ENCODE measurements at regions not wholly inside any gene's neighbourhood (a gene's known extent, or its start where the extent isn't known, plus 50 kb on each side); places are given as distances from the start of the nearest gene placed in this dataset.
"Not testable (repeated sequence)": the region's sequence is repeated elsewhere in the genome, so short reads cannot be mapped to it uniquely, and the experiment has no call there.

DNA sequence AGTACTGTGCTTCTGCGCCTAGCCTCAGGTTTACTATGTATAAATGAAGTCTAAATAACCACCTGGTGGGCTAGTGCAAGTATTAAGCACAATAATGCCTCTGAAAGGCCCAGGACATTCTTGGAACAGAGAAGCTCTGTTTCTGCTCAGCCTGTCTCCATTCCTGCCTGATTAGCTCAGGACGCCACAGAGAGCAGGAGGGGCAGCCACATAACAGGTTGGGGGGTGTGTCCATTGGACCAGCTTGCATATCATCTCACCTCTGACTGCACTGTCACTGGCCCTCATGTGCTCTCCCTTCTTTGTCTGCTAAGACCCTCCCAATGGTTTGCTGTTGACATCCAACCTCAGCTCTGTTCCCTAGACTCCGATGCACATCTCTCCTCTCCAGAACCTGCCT lies 52.8 kb upstream of the IKZF1 start:
- no peak overlapping the region for H3K4me3 Mint-ChIP-seq
- H3K9me3 Mint-ChIP-seq: peaks cover under 1% of the 10 kb centered on the region
- no peak for DNase-seq
- ChIA-PET POLR2A (no interaction called here), CTCF (interaction anchor here (1.0 to 1.1 kb wide), 2 partner anchors 22 to 30 kb away, joined by 3 read pairs; no protein-coding TSS in a partner anchor)
- H3K27ac Mint-ChIP-seq: no peak overlapping the region
- peaks cover 4% of the 10 kb centered on the region for H3K36me3 Mint-ChIP-seq
- H3K4me1 Mint-ChIP-seq (ENCODE audit: low read depth): peaks cover 21% of the 10 kb centered on the region
- no peaks in the 10 kb centered on the region for H3K27me3 Mint-ChIP-seq
- intact Hi-C loops (cut with micrococcal nuclease): no loop called here

DNA sequence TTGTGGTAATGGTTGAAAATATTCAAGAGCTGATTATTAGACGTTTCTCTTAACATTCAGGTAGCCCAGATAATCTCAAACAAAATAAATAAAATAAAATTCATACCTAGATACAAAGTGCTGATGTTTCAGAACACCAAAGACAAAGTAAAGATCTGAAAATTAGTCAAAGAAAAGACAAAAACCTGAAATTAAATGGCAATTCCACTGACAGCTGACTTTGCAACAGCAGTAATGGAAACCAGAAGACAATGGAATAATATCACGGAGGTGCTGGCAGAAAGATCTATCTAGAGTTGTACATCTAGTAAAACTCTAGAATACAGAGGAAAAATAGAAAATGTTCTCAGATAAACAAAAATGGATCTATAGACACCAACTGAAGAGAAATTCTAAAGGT lies 58.0 kb upstream of the IKZF1 start:
- intact Hi-C loops (cut with micrococcal nuclease): loop anchor here (2.0 kb wide), 1 partner anchor 20 kb away; no protein-coding TSS in a partner anchor
- H3K27me3 Mint-ChIP-seq: no peaks in the 10 kb centered on the region
- H3K27ac Mint-ChIP-seq: no peak overlapping the region
- H3K4me3 Mint-ChIP-seq: no peak overlapping the region
- no peak for DNase-seq
- peaks cover 19% of the 10 kb centered on the region for H3K9me3 Mint-ChIP-seq
- peaks cover 9% of the 10 kb centered on the region for H3K36me3 Mint-ChIP-seq
- POLR2A ChIA-PET: no interaction called here
- CTCF ChIA-PET: interaction anchor here (0.6 to 1.1 kb wide), 2 partner anchors 17 to 257 kb away, joined by 3 read pairs; no protein-coding TSS in a partner anchor
- peaks cover 10% of the 10 kb centered on the region for H3K4me1 Mint-ChIP-seq (ENCODE audit: low read depth)

DNA sequence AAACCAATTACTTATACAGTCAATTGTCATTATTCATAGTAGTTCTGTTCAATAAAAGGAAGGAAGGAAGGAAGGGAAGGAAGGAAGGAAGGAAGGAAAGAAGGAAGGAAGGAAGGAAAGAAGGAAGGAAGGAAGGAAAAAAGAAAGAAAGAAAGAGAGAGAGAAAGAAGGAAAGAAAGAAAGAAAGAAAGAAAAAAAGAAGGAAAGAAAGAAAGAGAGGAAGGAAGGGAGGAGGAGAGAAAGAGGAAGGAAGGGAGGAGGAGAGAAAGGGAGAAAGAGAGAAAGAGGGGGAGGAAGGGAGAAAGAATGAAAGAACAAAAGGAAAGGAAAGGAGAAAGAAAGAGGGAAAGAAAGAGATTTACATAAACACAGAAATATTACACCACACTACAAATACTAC lies 62.4 kb upstream of the IKZF1 start:
- H3K4me3 Mint-ChIP-seq; intact Hi-C loops (cut with micrococcal nuclease); POLR2A ChIA-PET; DNase-seq; H3K27me3 Mint-ChIP-seq; H3K27ac Mint-ChIP-seq: not testable (repeated sequence)
- Mint-ChIP-seq H3K36me3 (peaks cover 13% of the 10 kb centered on the region), H3K9me3 (peaks cover 30% of the 10 kb centered on the region), H3K4me1 (ENCODE audit: low read depth) (peaks cover 17% of the 10 kb centered on the region)
- CTCF ChIA-PET: interaction anchor here (1.1 kb wide), 1 partner anchor 12 kb away, joined by 3 read pairs; no protein-coding TSS in a partner anchor

DNA sequence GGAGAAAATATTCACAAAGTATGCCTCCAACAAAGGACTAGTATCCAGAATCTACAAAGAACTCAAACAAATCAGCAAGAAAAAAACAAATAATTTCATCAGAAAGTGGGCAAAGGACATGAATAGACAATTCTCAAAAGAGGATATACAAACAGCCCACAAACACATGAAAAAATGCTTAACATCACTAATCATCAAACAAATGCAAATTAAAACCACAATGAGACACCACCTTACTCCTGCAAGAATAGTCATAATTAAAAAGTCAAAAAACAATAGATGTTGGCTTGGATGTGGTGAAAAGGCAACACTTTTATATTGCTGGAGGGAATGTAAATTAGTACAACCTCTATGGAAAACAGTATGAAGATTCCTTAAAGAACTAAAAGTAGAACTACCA lies 63.8 kb upstream of the IKZF1 start:
- DNase-seq; H3K27me3 Mint-ChIP-seq; intact Hi-C loops (cut with micrococcal nuclease); POLR2A ChIA-PET: not testable (repeated sequence)
- Mint-ChIP-seq H3K4me3 (peak overlapping the region; percentile 6), H3K36me3 (peaks cover 11% of the 10 kb centered on the region), H3K9me3 (peaks cover 20% of the 10 kb centered on the region), H3K4me1 (ENCODE audit: low read depth) (peaks cover 24% of the 10 kb centered on the region), H3K27ac (peak overlapping the region; percentile 49)
- CTCF ChIA-PET: interaction anchor here (1.5 kb wide), 1 partner anchor 54 kb away, joined by 3 read pairs; no protein-coding TSS in a partner anchor

DNA sequence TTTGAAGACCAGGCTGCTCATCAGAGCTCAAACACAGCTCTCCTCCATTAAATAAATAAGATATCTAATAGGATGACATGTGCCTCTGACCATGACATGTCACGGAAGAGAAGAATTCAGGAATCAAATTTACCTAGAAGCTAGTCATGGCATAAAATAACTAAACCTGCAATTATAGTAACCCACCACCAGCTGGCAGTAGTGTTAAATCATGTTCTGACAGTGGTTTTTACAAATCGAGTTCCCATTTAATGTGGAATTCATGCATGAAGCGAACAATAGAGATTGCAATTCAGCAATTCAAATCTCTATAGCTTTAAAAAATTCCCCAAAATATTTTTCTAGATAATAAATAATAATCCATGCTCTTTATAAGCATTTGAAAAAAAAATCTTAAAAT lies 74.6 kb upstream of the IKZF1 start:
- intact Hi-C loops (cut with micrococcal nuclease): no loop called here
- H3K4me1 Mint-ChIP-seq (ENCODE audit: low read depth): peaks cover 36% of the 10 kb centered on the region
- DNase-seq: no peak
- ChIA-PET POLR2A (interaction anchor here (1.0 kb wide), 1 partner anchor 31 kb away, joined by 3 read pairs; no protein-coding TSS in a partner anchor), CTCF (interaction anchor here (0.7 to 5.7 kb wide), 22 partner anchors 8 to 306 kb away, joined by 3 to 42 read pairs (median 5); no protein-coding TSS in a partner anchor)
- peaks cover 25% of the 10 kb centered on the region for H3K9me3 Mint-ChIP-seq
- H3K4me3 Mint-ChIP-seq: no peak overlapping the region
- peaks cover 11% of the 10 kb centered on the region for H3K36me3 Mint-ChIP-seq
- H3K27ac Mint-ChIP-seq: no peak overlapping the region
- no peaks in the 10 kb centered on the region for H3K27me3 Mint-ChIP-seq

DNA sequence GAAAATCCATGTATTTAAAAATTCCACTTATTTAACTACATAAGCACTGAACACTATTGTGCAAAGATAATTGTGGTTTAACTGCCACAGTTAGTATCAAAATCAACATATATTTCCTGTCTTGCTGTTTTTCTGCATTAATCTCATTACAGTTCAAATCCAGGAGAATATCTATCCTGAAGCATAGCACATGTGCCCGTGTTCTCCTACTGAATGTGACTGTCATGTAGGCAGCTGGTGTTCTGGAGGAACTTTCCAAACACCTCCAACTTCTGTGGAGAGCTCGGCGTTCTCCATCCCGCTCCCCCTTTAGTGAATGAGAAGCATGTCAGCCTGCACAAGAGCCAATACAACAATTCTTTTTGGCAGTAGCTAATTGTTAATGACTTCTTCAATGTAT lies 76.4 kb upstream of the IKZF1 start:
- ChIA-PET POLR2A (interaction anchor here (0.6 to 2.3 kb wide), 9 partner anchors 18 to 133 kb away, joined by 3 to 9 read pairs (median 4); no protein-coding TSS in a partner anchor), CTCF (interaction anchor here (0.8 to 5.7 kb wide), 13 partner anchors 18 to 140 kb away, joined by 3 to 42 read pairs (median 5); no protein-coding TSS in a partner anchor)
- DNase-seq: no peak
- Mint-ChIP-seq H3K27ac (peak overlapping the region; percentile 81), H3K4me3 (peak overlapping the region; percentile 65), H3K27me3 (no peaks in the 10 kb centered on the region), H3K9me3 (peaks cover 30% of the 10 kb centered on the region), H3K4me1 (ENCODE audit: low read depth) (peaks cover 36% of the 10 kb centered on the region), H3K36me3 (peaks cover 16% of the 10 kb centered on the region)
- intact Hi-C loops (cut with micrococcal nuclease): loop anchor here (1.0 kb wide), 1 partner anchor 33 kb away; no protein-coding TSS in a partner anchor

- Mint-ChIP-seq H3K4me1 (ENCODE audit: low read depth) (peaks cover 36% of the 10 kb centered on the region), H3K4me3 (peak overlapping the region; percentile 65), H3K27me3 (no peaks in the 10 kb centered on the region), H3K36me3 (peaks cover 18% of the 10 kb centered on the region), H3K9me3 (peaks cover 30% of the 10 kb centered on the region), H3K27ac (peak overlapping the region; percentile 81)
- intact Hi-C loops (cut with micrococcal nuclease): loop anchor here (1.0 to 2.0 kb wide), 2 partner anchors 19 to 34 kb away; no protein-coding TSS in a partner anchor
- ChIA-PET CTCF (interaction anchor here (0.7 to 5.7 kb wide), 14 partner anchors 17 to 188 kb away, joined by 3 to 42 read pairs (median 5); no protein-coding TSS in a partner anchor), POLR2A (interaction anchor here (0.6 to 2.3 kb wide), 10 partner anchors 17 to 158 kb away, joined by 3 to 9 read pairs (median 4); no protein-coding TSS in a partner anchor)
- no peak for DNase-seq
These were observed 76.8 kb upstream of the IKZF1 start for GRCh38 chr7:50227726-50228125.

GRCh38 chr7:50226669-50227068 lies 77.8 kb upstream of the IKZF1 start:
- intact Hi-C loops (cut with micrococcal nuclease): loop anchor here (1.0 to 2.0 kb wide), 3 partner anchors 16 to 39 kb away; no protein-coding TSS in a partner anchor
- Mint-ChIP-seq H3K4me3 (peak overlapping the region; percentile 42), H3K27ac (peak overlapping the region; percentile 68), H3K27me3 (no peaks in the 10 kb centered on the region), H3K9me3 (peaks cover 34% of the 10 kb centered on the region), H3K36me3 (peaks cover 20% of the 10 kb centered on the region), H3K4me1 (ENCODE audit: low read depth) (peaks cover 36% of the 10 kb centered on the region)
- DNase-seq: peak; percentile 75
- POLR2A ChIA-PET: interaction anchor here (1.0 to 2.3 kb wide), 7 partner anchors 16 to 134 kb away, joined by 3 to 9 read pairs (median 4); no protein-coding TSS in a partner anchor
- CTCF ChIA-PET: interaction anchor here (0.7 to 5.7 kb wide), 18 partner anchors 10 to 191 kb away, joined by 3 to 42 read pairs (median 5); no protein-coding TSS in a partner anchor

- peaks cover 23% of the 10 kb centered on the region for H3K36me3 Mint-ChIP-seq
- peaks cover 36% of the 10 kb centered on the region for H3K9me3 Mint-ChIP-seq
- ChIA-PET POLR2A (interaction anchor here (1.0 to 2.3 kb wide), 6 partner anchors 15 to 83 kb away, joined by 3 to 9 read pairs (median 6); no protein-coding TSS in a partner anchor), CTCF (interaction anchor here (0.7 to 5.7 kb wide), 14 partner anchors 10 to 192 kb away, joined by 3 to 42 read pairs (median 4); no protein-coding TSS in a partner anchor)
- peak overlapping the region; percentile 42 for H3K4me3 Mint-ChIP-seq
- DNase-seq: no peak
- no peaks in the 10 kb centered on the region for H3K27me3 Mint-ChIP-seq
- intact Hi-C loops (cut with micrococcal nuclease): loop anchor here (1.0 to 2.0 kb wide), 3 partner anchors 16 to 39 kb away; no protein-coding TSS in a partner anchor
- H3K27ac Mint-ChIP-seq: peak overlapping the region; percentile 68
- peaks cover 36% of the 10 kb centered on the region for H3K4me1 Mint-ChIP-seq (ENCODE audit: low read depth)
These were observed 78.4 kb upstream of the IKZF1 start for GRCh38 chr7:50226145-50226544.

DNA sequence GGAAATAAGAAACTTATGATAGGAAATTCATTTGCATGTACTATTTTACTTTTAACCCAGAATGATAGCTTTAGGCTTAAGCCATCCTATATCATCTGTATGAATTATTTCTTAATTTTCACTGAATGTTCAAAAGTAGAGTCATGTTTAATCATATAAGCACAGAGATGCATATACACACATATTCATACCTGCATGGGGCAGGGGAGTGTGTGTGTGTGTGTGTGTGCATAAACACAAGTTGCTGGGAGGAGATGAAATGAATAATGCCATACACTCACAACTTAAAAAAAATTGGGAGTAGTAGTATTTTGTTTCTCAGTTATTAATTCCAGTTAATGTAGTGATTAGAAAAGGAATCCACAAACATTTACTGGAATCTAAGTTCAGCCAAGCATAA lies 83.1 kb upstream of the IKZF1 start:
- no peak for DNase-seq
- Mint-ChIP-seq H3K4me3 (no peak overlapping the region), H3K36me3 (peaks cover 19% of the 10 kb centered on the region), H3K9me3 (peaks cover 31% of the 10 kb centered on the region), H3K27me3 (no peaks in the 10 kb centered on the region), H3K4me1 (ENCODE audit: low read depth) (peaks cover 27% of the 10 kb centered on the region), H3K27ac (no peak overlapping the region)
- intact Hi-C loops (cut with micrococcal nuclease): no loop called here
- ChIA-PET POLR2A (no interaction called here), CTCF (interaction anchor here (1.0 to 1.6 kb wide), 4 partner anchors 8 to 197 kb away, joined by 3 to 5 read pairs (median 4); no protein-coding TSS in a partner anchor)

DNA sequence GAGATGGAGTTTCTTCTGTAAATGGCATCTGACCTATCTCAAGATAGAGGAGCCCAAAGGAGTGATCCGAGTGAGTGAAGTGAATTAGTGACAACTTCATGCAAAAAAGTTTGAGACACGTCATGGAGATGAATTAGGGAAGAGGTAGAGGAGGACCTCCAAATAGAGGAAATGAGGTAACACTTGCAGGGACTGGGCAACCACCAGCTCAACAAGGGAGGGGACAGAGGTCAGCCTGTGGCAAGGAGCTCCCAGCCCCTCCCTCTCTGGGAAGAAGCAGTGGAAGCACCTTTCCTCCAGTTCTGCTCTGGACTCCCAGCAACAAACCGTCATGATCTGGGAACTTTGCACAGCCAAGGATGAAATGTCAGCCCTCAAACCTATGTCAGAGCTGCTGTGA lies 83.5 kb upstream of the IKZF1 start:
- Mint-ChIP-seq H3K36me3 (peaks cover 19% of the 10 kb centered on the region), H3K27me3 (no peaks in the 10 kb centered on the region), H3K4me3 (no peak overlapping the region), H3K27ac (no peak overlapping the region), H3K9me3 (peaks cover 31% of the 10 kb centered on the region), H3K4me1 (ENCODE audit: low read depth) (peaks cover 27% of the 10 kb centered on the region)
- CTCF ChIA-PET: interaction anchor here (1.0 to 1.6 kb wide), 4 partner anchors 9 to 198 kb away, joined by 3 to 5 read pairs (median 4); no protein-coding TSS in a partner anchor
- DNase-seq: no peak
- POLR2A ChIA-PET: no interaction called here
- intact Hi-C loops (cut with micrococcal nuclease): no loop called here

DNA sequence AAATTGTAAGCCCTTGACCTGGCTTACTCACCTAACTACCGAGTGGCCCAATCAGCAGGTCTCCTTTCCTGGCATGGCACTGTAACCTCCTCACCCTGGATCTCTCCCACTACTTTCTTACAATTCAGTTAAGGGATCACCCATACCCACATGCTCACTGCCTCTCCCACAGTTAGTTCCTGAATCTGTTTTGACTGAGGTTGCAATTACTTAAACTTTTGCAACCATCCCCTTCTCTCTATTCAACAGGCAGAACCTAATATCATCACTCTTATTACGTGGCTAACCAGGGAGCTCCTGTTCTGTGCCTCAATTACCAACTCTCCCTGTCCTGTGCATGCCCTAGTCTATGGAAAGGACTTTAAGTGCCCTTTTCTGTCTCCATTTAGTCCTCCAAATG lies 84.2 kb upstream of the IKZF1 start:
- Mint-ChIP-seq H3K27me3 (no peaks in the 10 kb centered on the region), H3K36me3 (peaks cover 19% of the 10 kb centered on the region), H3K4me3 (no peak overlapping the region), H3K27ac (no peak overlapping the region), H3K9me3 (peaks cover 31% of the 10 kb centered on the region), H3K4me1 (ENCODE audit: low read depth) (peaks cover 25% of the 10 kb centered on the region)
- ChIA-PET CTCF (interaction anchor here (1.6 kb wide), 1 partner anchor 10 kb away, joined by 5 read pairs; no protein-coding TSS in a partner anchor), POLR2A (no interaction called here)
- DNase-seq: no peak
- intact Hi-C loops (cut with micrococcal nuclease): no loop called here

Measured in activated CD4-positive, alpha-beta memory T cell treated with anti-CD3 and anti-CD28 coated beads for 36 hours (primary cell).